Natural killer cell (primary cell): ENCODE measurements at regions not wholly inside any gene's neighbourhood (a gene's known extent, or its start where the extent isn't known, plus 50 kb on each side); places are given as distances from the start of the nearest gene placed in this dataset.

Experiments
- ATAC-seq, 3 donors: fragments of 150-1000 bp in 2 of 3; fragments of 200-7000 bp in 1 of 3; cut with Tn5 transposase; 1 replicate in 1 of 3; 2 replicates in 2 of 3; pipeline ENCODE4 v1.10.0; 2021; ENCODE audit warnings: mild to moderate bottlenecking in 2 of 3, moderate library complexity in 2 of 3
- DNase-seq, 2 donors: peaks; one replicate each; pipeline versions ENCODE4 v3.0.0 to v3.0.0-alpha.2; 2013 to 2021; ENCODE audit warnings: mixed read lengths in 1 of 2
- H3K27ac ChIP-seq: one replicate; pipeline ENCODE4 v1.5.1; 2013; ENCODE audit warnings: mild to moderate bottlenecking, low read length
- H3K27me3 ChIP-seq: one replicate; pipeline ENCODE4 v1.6.1; 2013; ENCODE audit warnings: low read length; ENCODE audit not compliant: control insufficient read depth, insufficient read depth
- H3K36me3 ChIP-seq: one replicate; pipeline ENCODE4 v1.6.1; 2013; ENCODE audit warnings: low read length; ENCODE audit not compliant: control insufficient read depth, insufficient read depth
- H3K4me1 ChIP-seq: one replicate; pipeline ENCODE4 v1.6.1; 2013; ENCODE audit warnings: low read length; ENCODE audit not compliant: control insufficient read depth, insufficient read depth
- H3K4me3 ChIP-seq: one replicate; pipeline ENCODE4 v1.5.1; 2013; ENCODE audit warnings: low read length
- H3K9me3 ChIP-seq: one replicate; pipeline ENCODE4 v1.6.1; 2013; ENCODE audit warnings: low read length; ENCODE audit not compliant: control insufficient read depth, insufficient read depth
- H3K27ac Mint-ChIP-seq, 2 donors: one replicate each; pipeline ENCODE4 v1.8.0; 2022; ENCODE audit warnings: mild to moderate bottlenecking in 2 of 2, mixed read lengths in 2 of 2, moderate library complexity in 1 of 2
- H3K27me3 Mint-ChIP-seq, 2 donors: one replicate each; pipeline ENCODE4 v1.8.0; 2022; ENCODE audit warnings: low read depth in 2 of 2, mixed read lengths in 2 of 2
- H3K36me3 Mint-ChIP-seq: one replicate; pipeline ENCODE4 v1.8.0; 2022; ENCODE audit warnings: mixed read lengths
- H3K4me1 Mint-ChIP-seq, 2 donors: one replicate each; pipeline ENCODE4 v1.8.0; 2022; ENCODE audit warnings: mixed read lengths in 2 of 2
- H3K4me3 Mint-ChIP-seq: one replicate; pipeline ENCODE4 v1.8.0; 2022; ENCODE audit warnings: mild to moderate bottlenecking, moderate library complexity, mixed read lengths
- H3K9me3 Mint-ChIP-seq, 2 donors: one replicate each; pipeline ENCODE4 v1.8.0; 2022; ENCODE audit warnings: mixed read lengths in 2 of 2
- CTCF ChIP-seq: fragments of 200-600 bp; IDR thresholded peaks from one replicate; pipeline ENCODE4 v1.8.0; 2022; ENCODE audit warnings: antibody characterized with exemption
- WGBS: methylation state at CpG from one replicate; pipeline ENCODE4 v1.1.7; 2013; ENCODE audit warnings: missing lambda C conversion rate; ENCODE audit not compliant: insufficient coverage; 5-methylcytosine and 5-hydroxymethylcytosine counted together
- intact Hi-C: fragments of 100-400 bp; cut with micrococcal nuclease; formaldehyde crosslinking; loops from one replicate; pipeline ENCODE4 v1.14.2; 2022

- Histone ChIP-seq H3K27me3 (peaks cover 9% of the 10 kb centered on the region), H3K27ac (no peak overlapping the region), H3K4me3 (no peak overlapping the region), H3K9me3 (no peaks in the 10 kb centered on the region), H3K36me3 (no peaks in the 10 kb centered on the region), H3K4me1 (no peaks in the 10 kb centered on the region)
- no peak for TF ChIP-seq CTCF
- intact Hi-C loops: no loop called here
- H3K4me3 Mint-ChIP-seq: no peak overlapping the region
- H3K36me3 Mint-ChIP-seq: no peaks in the 10 kb centered on the region
- peaks cover 0 to 9% of the 10 kb centered on the region in 2 donors for H3K4me1 Mint-ChIP-seq
- H3K27me3 Mint-ChIP-seq: peaks cover 32 to 38% of the 10 kb centered on the region in 2 donors
- no peak overlapping the region for H3K27ac Mint-ChIP-seq
- peaks cover 6 to 10% of the 10 kb centered on the region in 2 donors for H3K9me3 Mint-ChIP-seq
- 63% methylated on average over 8 of the region's 8 CpGs for WGBS
- ATAC-seq (no peak), DNase-seq (no peak)
Measured at GRCh38 chr3:14595561-14595960, 55.4 kb upstream of the GRIP2 start.

- no peaks in the 10 kb centered on the region for H3K36me3 Mint-ChIP-seq
- peaks cover 0 to 9% of the 10 kb centered on the region in 2 donors for H3K4me1 Mint-ChIP-seq
- intact Hi-C loops: no loop called here
- 80% methylated on average over 1 of the region's 3 CpGs for WGBS
- no peak overlapping the region for H3K4me3 Mint-ChIP-seq
- no peak overlapping the region for H3K27ac Mint-ChIP-seq
- Histone ChIP-seq H3K27me3 (peaks cover 18% of the 10 kb centered on the region), H3K27ac (no peak overlapping the region), H3K36me3 (no peaks in the 10 kb centered on the region), H3K9me3 (no peaks in the 10 kb centered on the region), H3K4me3 (no peak overlapping the region), H3K4me1 (no peaks in the 10 kb centered on the region)
- ATAC-seq: no peak
- no peak for TF ChIP-seq CTCF
- H3K27me3 Mint-ChIP-seq: peaks cover 37 to 40% of the 10 kb centered on the region in 2 donors
- H3K9me3 Mint-ChIP-seq: peaks cover 6 to 10% of the 10 kb centered on the region in 2 donors
- DNase-seq: no peak
Measured at GRCh38 chr3:14597266-14597665, 54.3 kb upstream of the CCDC174 start.

- no peak overlapping the region for H3K4me3 ChIP-seq
- no peaks in the 10 kb centered on the region for H3K36me3 ChIP-seq
- Mint-ChIP-seq H3K4me3 (no peak overlapping the region), H3K27me3 (peaks cover 40 to 42% of the 10 kb centered on the region in 2 donors), H3K9me3 (peaks cover 6 to 10% of the 10 kb centered on the region in 2 donors), H3K36me3 (no peaks in the 10 kb centered on the region), H3K4me1 (peaks cover 0 to 9% of the 10 kb centered on the region in 2 donors), H3K27ac (no peak overlapping the region)
- DNase-seq: peak in 1 of 2 donors; percentile 66
- no peaks in the 10 kb centered on the region for H3K4me1 ChIP-seq
- 21% methylated on average over 9 of the region's 9 CpGs for WGBS
- peaks cover 18% of the 10 kb centered on the region for H3K27me3 ChIP-seq
- no peaks in the 10 kb centered on the region for H3K9me3 ChIP-seq
- TF ChIP-seq CTCF: no peak
- no peak overlapping the region for H3K27ac ChIP-seq
- intact Hi-C loops: no loop called here
- ATAC-seq: peak in 2 of 3 donors; percentile 38 to 58
Measured at GRCh38 chr3:14598143-14598569, 53.4 kb upstream of the CCDC174 start.

- peaks cover 0 to 9% of the 10 kb centered on the region in 2 donors for H3K4me1 Mint-ChIP-seq
- peaks cover 50 to 52% of the 10 kb centered on the region in 2 donors for H3K27me3 Mint-ChIP-seq
- no peak overlapping the region for H3K4me3 ChIP-seq
- peaks cover 6 to 12% of the 10 kb centered on the region in 2 donors for H3K9me3 Mint-ChIP-seq
- no peaks in the 10 kb centered on the region for H3K4me1 ChIP-seq
- H3K27ac ChIP-seq: no peak overlapping the region
- DNase-seq (no peak), ATAC-seq (no peak)
- no peaks in the 10 kb centered on the region for H3K36me3 Mint-ChIP-seq
- no peak overlapping the region for H3K27ac Mint-ChIP-seq
- no peaks in the 10 kb centered on the region for H3K36me3 ChIP-seq
- no peaks in the 10 kb centered on the region for H3K9me3 ChIP-seq
- no peak for TF ChIP-seq CTCF
- peaks cover 30% of the 10 kb centered on the region for H3K27me3 ChIP-seq
- no peak overlapping the region for H3K4me3 Mint-ChIP-seq
- intact Hi-C loops: no loop called here
Measured at GRCh38 chr3:14599488-14599887, 52.1 kb upstream of the CCDC174 start.
